ENCODE measurements at regions not wholly inside any gene's neighbourhood (a gene's known extent, or its start where the extent isn't known, plus 50 kb on each side); places are given as distances from the start of the nearest gene placed in this dataset.

DNA sequence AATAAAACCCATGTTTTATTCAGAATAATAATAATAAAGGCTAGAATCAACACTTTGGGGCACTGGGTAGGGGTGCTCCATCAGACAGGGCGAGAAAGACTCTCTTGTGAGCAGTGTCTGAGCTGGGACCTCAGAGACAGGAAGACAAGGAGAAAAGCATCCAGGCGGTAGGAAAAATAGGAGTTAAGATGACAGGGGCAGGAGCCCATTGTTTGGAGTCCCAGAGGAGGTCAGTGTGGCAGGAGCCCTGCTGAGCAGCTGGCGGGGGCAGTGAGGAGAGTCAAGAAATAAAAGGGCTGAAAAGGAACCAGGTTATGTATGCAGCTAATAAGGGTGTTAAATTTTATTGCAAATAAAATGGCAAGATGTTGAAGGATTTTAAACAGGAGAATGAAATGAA, 457.4 kb downstream of the FBXO15 start:
- DNase-seq (ENCODE audit: low read depth, low spot score) (no peak), FAIRE-seq (no peak), ATAC-seq (no peak)
- no peaks in the 10 kb centered on the region; the same call in 2 of the 3 replicates for H3K9me3 ChIP-seq (replicated peaks; ENCODE audit: control insufficient read depth, insufficient read depth, low read length)
- intact Hi-C loops (cut with micrococcal nuclease; ENCODE audit: unreplicated experiment) = loop anchor here (5.0 to 10.0 kb wide), 2 partner anchors 33 to 55 kb away; no protein-coding TSS in a partner anchor
- 22% methylated on average over 3 of the region's 3 CpGs for WGBS (ENCODE audit: insufficient coverage, insufficient replicate concordance, low lambda C conversion rate, missing lambda C conversion rate)
- in situ Hi-C loops (cut with MboI) = no loop called here
- BruUV-seq (replicated peaks) = no TSS peak
- ChIA-PET CTCF (no interaction called here), POLR2A (no interaction called here), SMC1A (ENCODE audit: uncharacterized antibody, unreplicated experiment) (no interaction called here), RAD21 (ENCODE audit: unreplicated experiment) (no interaction called here)
- H3K27me3 ChIP-seq (replicated peaks in 1 of 2; ENCODE audit: control insufficient read depth in 2 of 2, insufficient read depth in 2 of 2, low read length in 1 of 2) = no peaks in the 10 kb centered on the region
- H2AFZ ChIP-seq (ENCODE audit: control insufficient read depth, low read depth, low read length) = no peak overlapping the region
- H3K79me2 ChIP-seq (ENCODE audit: control insufficient read depth, insufficient read depth, low read length) = no peaks in the 10 kb centered on the region
- H4K20me1 ChIP-seq (ENCODE audit: control insufficient read depth, insufficient read depth) = no peaks in the 10 kb centered on the region
- peaks cover 24% of the 10 kb centered on the region for H3K4me1 ChIP-seq (ENCODE audit: control insufficient read depth, insufficient read depth, low read length)
- H3K9ac ChIP-seq (ENCODE audit: control insufficient read depth, insufficient read depth, low read length) = no peak overlapping the region
- H3K4me3 ChIP-seq = no peak overlapping the region
- no peak for TF ChIP-seq BRCA1 (IDR thresholded peaks at IDR 0.05; ENCODE audit: low read depth, low read length)
- H3K4me2 ChIP-seq (ENCODE audit: control insufficient read depth, insufficient read depth) = peak overlapping the region; percentile 71
- H3K27ac ChIP-seq (ENCODE audit: control insufficient read depth, insufficient read depth) = no peak overlapping the region
- H3K36me3 ChIP-seq (ENCODE audit: control insufficient read depth in 2 of 2, insufficient read depth in 2 of 2, low read length in 1 of 2) = no peaks in the 10 kb centered on the region

DNA sequence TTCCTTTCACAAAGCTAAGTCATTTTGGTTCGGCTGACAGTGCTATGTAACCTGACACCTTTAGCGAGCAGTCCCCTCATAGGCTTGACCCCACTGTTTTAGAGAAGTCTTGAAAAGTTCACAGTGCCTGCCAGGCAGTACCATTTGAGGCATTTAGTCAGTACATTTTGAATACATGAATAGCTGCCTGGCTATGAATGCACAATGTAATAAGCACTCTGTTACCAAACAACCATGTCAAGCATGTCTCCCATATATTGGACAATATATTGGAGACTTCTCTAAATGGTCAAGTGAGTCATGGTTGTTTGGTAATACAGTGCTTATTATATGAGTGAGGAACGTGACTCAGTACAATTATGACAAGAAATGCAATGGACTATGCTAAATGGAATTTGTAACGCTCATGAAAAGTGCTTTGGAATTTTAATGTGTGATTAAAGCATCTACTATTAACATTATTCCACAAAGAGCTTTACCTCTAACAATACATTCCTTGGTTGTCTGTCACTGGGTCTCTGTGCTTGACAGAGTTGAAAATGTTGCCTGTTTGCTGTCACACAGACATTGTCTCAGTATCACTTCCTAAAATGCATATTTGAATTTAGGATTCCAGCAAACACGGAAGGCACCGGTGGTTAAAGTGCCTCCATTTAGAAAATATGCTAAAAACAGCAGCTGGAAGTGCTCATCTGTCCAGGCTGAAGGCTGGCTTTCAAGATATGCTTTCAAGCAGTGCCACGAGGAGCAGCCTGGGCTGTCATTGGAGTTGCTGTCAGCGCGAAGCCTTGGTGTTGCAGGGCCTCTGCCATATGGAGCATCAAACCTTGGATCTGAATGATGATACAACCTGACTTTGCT, 458.6 kb downstream of the FBXO15 start:
- Histone ChIP-seq H3K27me3 (replicated peaks in 1 of 2; ENCODE audit: control insufficient read depth in 2 of 2, insufficient read depth in 2 of 2, low read length in 1 of 2) (no peaks in the 10 kb centered on the region), H3K79me2 (ENCODE audit: control insufficient read depth, insufficient read depth, low read length) (no peaks in the 10 kb centered on the region), H3K4me3 (no peak overlapping the region), H2AFZ (ENCODE audit: control insufficient read depth, low read depth, low read length) (peak overlapping the region; percentile 29; the same call in 1 of the 2 replicates), H3K4me2 (ENCODE audit: control insufficient read depth, insufficient read depth) (peak overlapping the region; percentile 71), H3K36me3 (ENCODE audit: control insufficient read depth in 2 of 2, insufficient read depth in 2 of 2, low read length in 1 of 2) (no peaks in the 10 kb centered on the region), H3K27ac (ENCODE audit: control insufficient read depth, insufficient read depth) (no peak overlapping the region; the same call in 1 of the 2 replicates), H4K20me1 (ENCODE audit: control insufficient read depth, insufficient read depth) (no peaks in the 10 kb centered on the region), H3K9me3 (replicated peaks; ENCODE audit: control insufficient read depth, insufficient read depth, low read length) (no peaks in the 10 kb centered on the region; the same call in 2 of the 3 replicates), H3K4me1 (ENCODE audit: control insufficient read depth, insufficient read depth, low read length) (peaks cover 24% of the 10 kb centered on the region), H3K9ac (ENCODE audit: control insufficient read depth, insufficient read depth, low read length) (no peak overlapping the region)
- DNase-seq (ENCODE audit: low read depth, low spot score) (peak; percentile 20), FAIRE-seq (peak; percentile 79), ATAC-seq (peak; percentile 60)
- no TSS peak for BruUV-seq (replicated peaks)
- CTCF ChIA-PET = no interaction called here
- in situ Hi-C loops (cut with MboI) = no loop called here
- WGBS (ENCODE audit: insufficient coverage, insufficient replicate concordance, low lambda C conversion rate, missing lambda C conversion rate) = 17% methylated on average over 9 of the region's 9 CpGs
- intact Hi-C loops (cut with micrococcal nuclease; ENCODE audit: unreplicated experiment) = no loop called here
- SMC1A ChIA-PET (ENCODE audit: uncharacterized antibody, unreplicated experiment) = no interaction called here
- POLR2A ChIA-PET = no interaction called here
- RAD21 ChIA-PET (ENCODE audit: unreplicated experiment) = no interaction called here
- TF ChIP-seq SIN3A (IDR thresholded peaks at IDR 0.05; ENCODE audit: low read depth, low read length) (no peak), TBL1XR1 (IDR thresholded peaks at IDR 0.05; ENCODE audit: low read depth, low read length) (0 out of 2 replicates have a peak, but pooled peaks have one; percentile 29), TCF3 (IDR thresholded peaks at IDR 0.05; ENCODE audit: borderline replicate concordance, insufficient read depth, low read depth, low read length) (peak; percentile 64; the same call in 1 of the 2 replicates), MEF2A (IDR thresholded peaks at IDR 0.05; ENCODE audit: insufficient read depth, low read depth, low read length) (peak; percentile 64), CREM (IDR thresholded peaks at IDR 0.05; ENCODE audit: low read depth) (peak; percentile 27; the same call in 1 of the 2 replicates), FOS (IDR thresholded peaks at IDR 0.05; ENCODE audit: borderline replicate concordance, extremely low read depth, insufficient read length) (no peak), EP300 (IDR thresholded peaks at IDR 0.05; ENCODE audit: borderline replicate concordance in 1 of 2, control insufficient read depth in 1 of 2, low read depth in 2 of 2, low read length in 2 of 2) (no peak), ZZZ3 (IDR thresholded peaks at IDR 0.05; ENCODE audit: control insufficient read depth, insufficient read length, low read depth) (no peak)
- TF ChIP-seq, protein P1, sequence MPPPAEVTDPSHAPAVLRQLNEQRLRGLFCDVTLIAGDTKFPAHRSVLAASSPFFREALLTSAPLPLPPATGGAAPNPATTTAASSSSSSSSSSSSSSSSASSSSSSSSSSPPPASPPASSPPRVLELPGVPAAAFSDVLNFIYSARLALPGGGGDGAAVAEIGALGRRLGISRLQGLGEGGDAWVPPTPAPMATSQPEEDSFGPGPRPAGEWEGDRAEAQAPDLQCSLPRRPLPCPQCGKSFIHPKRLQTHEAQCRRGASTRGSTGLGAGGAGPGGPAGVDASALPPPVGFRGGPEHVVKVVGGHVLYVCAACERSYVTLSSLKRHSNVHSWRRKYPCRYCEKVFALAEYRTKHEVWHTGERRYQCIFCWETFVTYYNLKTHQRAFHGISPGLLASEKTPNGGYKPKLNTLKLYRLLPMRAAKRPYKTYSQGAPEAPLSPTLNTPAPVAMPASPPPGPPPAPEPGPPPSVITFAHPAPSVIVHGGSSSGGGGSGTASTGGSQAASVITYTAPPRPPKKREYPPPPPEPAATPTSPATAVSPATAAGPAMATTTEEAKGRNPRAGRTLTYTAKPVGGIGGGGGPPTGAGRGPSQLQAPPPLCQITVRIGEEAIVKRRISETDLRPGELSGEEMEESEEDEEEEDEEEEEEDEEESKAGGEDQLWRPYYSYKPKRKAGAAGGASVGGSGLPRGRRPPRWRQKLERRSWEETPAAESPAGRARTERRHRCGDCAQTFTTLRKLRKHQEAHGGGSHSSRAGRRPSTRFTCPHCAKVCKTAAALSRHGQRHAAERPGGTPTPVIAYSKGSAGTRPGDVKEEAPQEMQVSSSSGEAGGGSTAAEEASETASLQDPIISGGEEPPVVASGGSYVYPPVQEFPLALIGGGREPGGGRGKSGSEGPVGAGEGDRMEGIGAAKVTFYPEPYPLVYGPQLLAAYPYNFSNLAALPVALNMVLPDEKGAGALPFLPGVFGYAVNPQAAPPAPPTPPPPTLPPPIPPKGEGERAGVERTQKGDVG (CRISPR knock-in tag; IDR thresholded peaks at IDR 0.05) = no peak
- TF ChIP-seq, protein P2, sequence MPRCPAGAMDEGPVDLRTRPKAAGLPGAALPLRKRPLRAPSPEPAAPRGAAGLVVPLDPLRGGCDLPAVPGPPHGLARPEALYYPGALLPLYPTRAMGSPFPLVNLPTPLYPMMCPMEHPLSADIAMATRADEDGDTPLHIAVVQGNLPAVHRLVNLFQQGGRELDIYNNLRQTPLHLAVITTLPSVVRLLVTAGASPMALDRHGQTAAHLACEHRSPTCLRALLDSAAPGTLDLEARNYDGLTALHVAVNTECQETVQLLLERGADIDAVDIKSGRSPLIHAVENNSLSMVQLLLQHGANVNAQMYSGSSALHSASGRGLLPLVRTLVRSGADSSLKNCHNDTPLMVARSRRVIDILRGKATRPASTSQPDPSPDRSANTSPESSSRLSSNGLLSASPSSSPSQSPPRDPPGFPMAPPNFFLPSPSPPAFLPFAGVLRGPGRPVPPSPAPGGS (IDR thresholded peaks at IDR 0.05; ENCODE audit: borderline replicate concordance, insufficient read depth, low read depth, low read length, poor library complexity, severe bottlenecking) = no peak
